ENCODE measurements at regions not wholly inside any gene's neighbourhood (a gene's known extent, or its start where the extent isn't known, plus 50 kb on each side); places are given as distances from the start of the nearest gene placed in this dataset.
"Not testable (repeated sequence)": the region's sequence is repeated elsewhere in the genome, so short reads cannot be mapped to it uniquely, and the experiment has no call there.

- DNase-seq = no peak
These were observed 111.2 kb upstream of the SETBP1 start for GRCh38 chr18:44569391-44570055.

GRCh38 chr18:44579028-44579702 is 101.5 kb upstream of the SETBP1 start:
- DNase-seq = peak; percentile 52

- DNase-seq = no peak
These were observed 100.9 kb upstream of the SETBP1 start for GRCh38 chr18:44579745-44580144.

- DNase-seq = no peak
These were observed 100.5 kb upstream of the SETBP1 start for GRCh38 chr18:44580159-44580558.

- not testable (repeated sequence) for DNase-seq
These were observed 99.9 kb upstream of the SETBP1 start for GRCh38 chr18:44580782-44581181.

- DNase-seq = no peak
These were observed 98.2 kb upstream of the SETBP1 start for GRCh38 chr18:44582456-44582855.

- no peak for DNase-seq
These were observed 95.8 kb upstream of the SETBP1 start for GRCh38 chr18:44584900-44585299.

- no peak for DNase-seq
These were observed 93.7 kb upstream of the SETBP1 start for GRCh38 chr18:44586782-44587524.

GRCh38 chr18:44588508-44588907 is 92.2 kb upstream of the SETBP1 start:
- no peak for DNase-seq

- DNase-seq = peak; percentile 31
These were observed 90.9 kb upstream of the SETBP1 start for GRCh38 chr18:44589693-44590355.

- DNase-seq = no peak
These were observed 89.6 kb upstream of the SETBP1 start for GRCh38 chr18:44590956-44591670.

- DNase-seq = no peak
These were observed 88.0 kb upstream of the SETBP1 start for GRCh38 chr18:44592639-44593038.

GRCh38 chr18:44594799-44595467 is 85.8 kb upstream of the SETBP1 start:
- no peak for DNase-seq

GRCh38 chr18:44597797-44598196 is 82.9 kb upstream of the SETBP1 start:
- DNase-seq = no peak

GRCh38 chr18:44598514-44598913 is 82.2 kb upstream of the SETBP1 start:
- no peak for DNase-seq

- DNase-seq = no peak
These were observed 81.3 kb upstream of the SETBP1 start for GRCh38 chr18:44599412-44599811.

- peak; percentile 30 for DNase-seq
These were observed 79.2 kb upstream of the SETBP1 start for GRCh38 chr18:44601447-44601846.

- no peak for DNase-seq
These were observed 78.3 kb upstream of the SETBP1 start for GRCh38 chr18:44602380-44602779.

GRCh38 chr18:44602845-44603244 is 77.8 kb upstream of the SETBP1 start:
- no peak for DNase-seq

GRCh38 chr18:44609181-44609941 is 71.3 kb upstream of the SETBP1 start:
- DNase-seq = no peak

GRCh38 chr18:44620812-44621211 is 59.9 kb upstream of the SETBP1 start:
- DNase-seq = no peak
